HCT116 (cell line): ENCODE measurements at regions not wholly inside any gene's neighbourhood (a gene's known extent, or its start where the extent isn't known, plus 50 kb on each side); places are given as distances from the start of the nearest gene placed in this dataset.
A peak's percentile ranks its signal among the peaks of the same experiment; 100 is the strongest.

ENCODE experiments used
- ATAC-seq: fragments of 200-7000 bp; cut with Tn5 transposase; 2 replicates; pipeline ENCODE4 v1.9.1; 2020; ENCODE audit warnings: mild to moderate bottlenecking, moderate library complexity
- BruUV-seq: library from RNA; stranded (reverse); fragments of 400-500 nt; replicated peaks from 2 replicates; lab custom pipeline; 2021; lab: Mats Ljungman, UMichigan
- CTCF ChIA-PET: fragments of 300-600 bp; sonication (Branson Sonifier 250); formaldehyde crosslinking; loops from one replicate; lab custom pipeline; 2021; ENCODE audit warnings: antibody characterized with exemption; lab: Charles Lee
- POLR2A ChIA-PET: fragments of 300-600, 350-600 bp; sonication (Branson Sonifier 250); formaldehyde crosslinking; loops from one replicate; lab custom pipeline; 2021; ENCODE audit warnings: antibody characterized with exemption; lab: Charles Lee
- RAD21 ChIA-PET, 2 experiments: fragments of 300-600 bp; sonication (Branson Sonifier 250); formaldehyde crosslinking; loops; one replicate each; lab custom pipeline; 2023; ENCODE audit warnings: low total read pairs in 2 of 2; ENCODE audit not compliant: uncharacterized antibody in 2 of 2, unreplicated experiment in 2 of 2, low non-redundant PET in 1 of 2; lab: Charles Lee
- DNase-seq: peaks from one replicate; pipeline ENCODE4 v3.0.0-alpha.2; 2010; ENCODE audit warnings: low read depth, low spot score
- H2AFZ ChIP-seq: fragments of 200-600 bp; shearing (Covaris generic), sonication (generic); 2 replicates; pipeline ENCODE4 v1.6.1; 2017; ENCODE audit warnings: low read depth, mixed run types, mixed read lengths, antibody characterized with exemption, low read length; ENCODE audit not compliant: poor library complexity, severe bottlenecking
- H3K27ac ChIP-seq: 2 replicates; pipeline ENCODE4 v1.5.1; 2012; ENCODE audit warnings: low read depth, low read length
- H3K27me3 ChIP-seq: fragments of 200-600 bp; sonication (generic); 2 replicates; pipeline ENCODE4 v1.6.1; 2016; ENCODE audit warnings: mixed run types, low read length, mixed read lengths; ENCODE audit not compliant: insufficient read depth
- H3K36me3 ChIP-seq, 2 experiments: fragments of 200-500 bp in 1 of 2; fragments of 200-600 bp in 1 of 2; sonication (Bioruptor generic) in 1 of 2; sonication (generic) in 1 of 2; 2 replicates each; pipeline versions ENCODE4 v1.5.1 to v1.6.1; 2014 to 2016; ENCODE audit warnings: low read length in 2 of 2, inconsistent platforms in 1 of 2, mixed read lengths in 1 of 2, mixed run types in 1 of 2; ENCODE audit not compliant: insufficient read depth in 2 of 2, control insufficient read depth in 1 of 2
- H3K4me1 ChIP-seq, 2 experiments: fragments of 200-600 bp in 1 of 2; sonication (generic) in 1 of 2; 2 replicates each; pipeline versions ENCODE4 v1.5.1 to v1.6.1; 2012 to 2017; ENCODE audit warnings: low read length in 2 of 2, inconsistent platforms in 1 of 2, mild to moderate bottlenecking in 1 of 2, mixed read lengths in 1 of 2, mixed run types in 1 of 2, moderate library complexity in 1 of 2; ENCODE audit not compliant: insufficient read depth in 2 of 2, control insufficient read depth in 1 of 2
- H3K4me2 ChIP-seq: fragments of 200-600 bp; sonication (generic); 2 replicates; pipeline ENCODE4 v1.6.1; 2017; ENCODE audit warnings: mixed run types, low read length, mixed read lengths
- H3K4me3 ChIP-seq, 2 experiments: fragments of 200-600 bp in 1 of 2; sonication (generic) in 1 of 2; replicated peaks in 1 of 2; 2 replicates each; pipeline ENCODE4 v1.5.1; 2011 to 2016; ENCODE audit warnings: low read length in 2 of 2, control low read depth in 1 of 2, low read depth in 1 of 2, mild to moderate bottlenecking in 1 of 2, mixed read lengths in 1 of 2, mixed run types in 1 of 2
- H3K79me2 ChIP-seq: fragments of 200-600 bp; sonication (generic); 2 replicates; pipeline ENCODE4 v1.6.1; 2017; ENCODE audit warnings: mild to moderate bottlenecking, mixed run types, low read length, moderate library complexity, mixed read lengths; ENCODE audit not compliant: insufficient read depth
- H3K9ac ChIP-seq: fragments of 200-600 bp; sonication (generic); 2 replicates; pipeline ENCODE4 v1.6.1; 2016; ENCODE audit warnings: low read length, mixed read lengths
- H3K9me2 ChIP-seq: fragments of 200-600 bp; sonication (generic), shearing (Covaris generic); 2 replicates; pipeline ENCODE4 v1.6.1; 2017; ENCODE audit warnings: mixed run types, mild to moderate bottlenecking, moderate library complexity; ENCODE audit not compliant: insufficient read depth
- H3K9me3 ChIP-seq, 2 experiments: fragments of 200-500 bp in 1 of 2; fragments of 200-600 bp in 1 of 2; sonication (Bioruptor generic) in 1 of 2; sonication (generic) in 1 of 2; 2 replicates each; pipeline ENCODE4 v1.6.1; 2014 to 2017; ENCODE audit warnings: low read length in 2 of 2, mixed read lengths in 2 of 2, inconsistent platforms in 1 of 2, low read depth in 1 of 2, mild to moderate bottlenecking in 1 of 2, mixed run types in 1 of 2, moderate library complexity in 1 of 2; ENCODE audit not compliant: control insufficient read depth in 1 of 2, insufficient read depth in 1 of 2
- H4K20me1 ChIP-seq: fragments of 200-600 bp; sonication (generic), shearing (Covaris generic); 2 replicates; pipeline ENCODE4 v1.6.1; 2017; ENCODE audit warnings: mixed run types, mild to moderate bottlenecking, moderate library complexity; ENCODE audit not compliant: insufficient read depth
- CBX3 ChIP-seq: IDR thresholded peaks from 2 replicates; pipeline ENCODE4 v1.6.1; 2012; ENCODE audit warnings: low read depth
- CEBPB ChIP-seq: IDR thresholded peaks from 2 replicates; pipeline ENCODE4 v1.6.1; 2012; ENCODE audit warnings: low read depth
- EGR1 ChIP-seq: IDR thresholded peaks from 2 replicates; pipeline ENCODE4 v1.6.1; 2012; ENCODE audit warnings: low read depth
- ELF1 ChIP-seq: IDR thresholded peaks from 2 replicates; pipeline ENCODE4 v1.6.1; 2012; ENCODE audit warnings: low read depth, borderline replicate concordance
- JUND ChIP-seq: IDR thresholded peaks from 2 replicates; pipeline ENCODE4 v1.6.1; 2012
- POLR2A ChIP-seq: IDR thresholded peaks from 2 replicates; pipeline ENCODE4 v1.7.0; 2011; ENCODE audit warnings: borderline replicate concordance; ENCODE audit not compliant: insufficient read depth, insufficient read length; ENCODE audit errors: extremely low read depth
- POLR2AphosphoS5 ChIP-seq: IDR thresholded peaks from 2 replicates; pipeline ENCODE4 v1.6.1; 2011; ENCODE audit warnings: mild to moderate bottlenecking, low read depth, low read length, moderate library complexity
- SIN3A ChIP-seq: IDR thresholded peaks from 2 replicates; pipeline ENCODE4 v1.6.1; 2012; ENCODE audit warnings: low read depth
- SRF ChIP-seq: IDR thresholded peaks from 2 replicates; pipeline ENCODE4 v1.6.1; 2012; ENCODE audit warnings: low read depth
- ZNF274 ChIP-seq: fragments of 200-500 bp; sonication (Bioruptor generic); IDR thresholded peaks from 2 replicates; pipeline ENCODE4 v1.6.1; 2014; ENCODE audit warnings: mild to moderate bottlenecking, low read depth, low read length, inconsistent platforms
- intact Hi-C: fragments of 100-400 bp; cut with micrococcal nuclease; formaldehyde crosslinking; loops from 2 replicates; pipeline ENCODE4 v1.10.0; 2022
- TF ChIP-seq, protein P1 (sequence below), 3 experiments: fragments of 200-600 bp in 1 of 3; sonication (generic) in 1 of 3; IDR thresholded peaks in 2 of 3; conservative IDR thresholded peaks in 1 of 3; 2 replicates each; pipeline ENCODE4 v1.5.1; 2012 to 2017; ENCODE audit warnings: low read depth in 2 of 3, low read length in 2 of 3, antibody characterized with exemption in 1 of 3, borderline replicate concordance in 1 of 3, control low read depth in 1 of 3, mild to moderate bottlenecking in 1 of 3, mixed read lengths in 1 of 3, mixed run types in 1 of 3, moderate library complexity in 1 of 3; ENCODE audit not compliant: insufficient read depth in 1 of 3
- TF ChIP-seq, protein P2 (sequence below): IDR thresholded peaks from 2 replicates; pipeline ENCODE4 v1.6.1; 2011; ENCODE audit warnings: mild to moderate bottlenecking, low read length, moderate library complexity; ENCODE audit not compliant: insufficient replicate concordance; ENCODE audit errors: extremely low read depth
- TF ChIP-seq, protein P3 (sequence below): IDR thresholded peaks from 2 replicates; pipeline ENCODE4 v1.6.1; 2012
- TF ChIP-seq, protein P4 (sequence below): IDR thresholded peaks from 2 replicates; pipeline ENCODE4 v1.6.1; 2012

DNA sequence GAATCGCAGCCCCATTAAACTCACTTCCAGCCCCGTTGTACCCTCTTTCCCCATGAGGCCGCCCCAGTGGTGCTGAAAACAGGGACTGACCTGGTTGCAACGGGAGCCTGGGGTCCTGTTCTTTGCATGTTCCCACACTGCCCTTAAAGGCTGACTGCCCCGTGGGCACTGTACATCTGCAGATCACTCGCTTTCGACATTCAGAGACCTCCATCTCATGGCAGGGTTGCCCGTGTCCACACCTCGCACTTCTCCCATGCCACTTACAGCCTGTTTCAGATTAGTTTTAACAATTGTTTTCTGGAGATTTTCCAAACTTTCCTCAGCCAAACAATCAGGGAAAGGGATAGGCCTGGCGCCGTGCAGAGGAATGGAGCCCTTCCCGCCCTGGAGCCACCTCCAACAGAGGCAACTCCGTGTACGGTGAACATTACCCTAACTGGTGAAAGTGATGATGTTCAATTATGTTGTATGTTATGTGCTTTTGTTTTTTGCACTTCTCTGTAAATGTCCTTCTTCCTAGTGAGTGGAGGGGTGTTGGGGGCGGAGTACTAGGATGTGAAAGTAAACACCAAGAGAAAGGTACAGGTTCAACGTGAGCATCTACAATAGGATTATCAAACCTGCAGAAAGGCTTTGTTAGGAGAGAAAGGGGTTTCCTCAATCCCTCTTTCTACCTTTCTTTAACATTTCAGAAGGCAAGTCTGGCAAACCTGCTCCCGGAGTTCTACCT is 262.8 kb downstream of the FOXO1 start:
- ChIA-PET CTCF (no interaction called here), POLR2A (no interaction called here)
- H4K20me1 ChIP-seq = no peaks in the 10 kb centered on the region
- no peaks in the 10 kb centered on the region for H3K9me2 ChIP-seq
- no peak overlapping the region for H3K27ac ChIP-seq
- no peaks in the 10 kb centered on the region for H3K9me3 ChIP-seq
- no peak for ATAC-seq
- TF ChIP-seq SRF (no peak), CEBPB (no peak), EGR1 (no peak), ZNF274 (no peak), POLR2AphosphoS5 (no peak), SIN3A (no peak), JUND (no peak), POLR2A (no peak), CBX3 (no peak), ELF1 (no peak)
- TF ChIP-seq, protein P1, sequence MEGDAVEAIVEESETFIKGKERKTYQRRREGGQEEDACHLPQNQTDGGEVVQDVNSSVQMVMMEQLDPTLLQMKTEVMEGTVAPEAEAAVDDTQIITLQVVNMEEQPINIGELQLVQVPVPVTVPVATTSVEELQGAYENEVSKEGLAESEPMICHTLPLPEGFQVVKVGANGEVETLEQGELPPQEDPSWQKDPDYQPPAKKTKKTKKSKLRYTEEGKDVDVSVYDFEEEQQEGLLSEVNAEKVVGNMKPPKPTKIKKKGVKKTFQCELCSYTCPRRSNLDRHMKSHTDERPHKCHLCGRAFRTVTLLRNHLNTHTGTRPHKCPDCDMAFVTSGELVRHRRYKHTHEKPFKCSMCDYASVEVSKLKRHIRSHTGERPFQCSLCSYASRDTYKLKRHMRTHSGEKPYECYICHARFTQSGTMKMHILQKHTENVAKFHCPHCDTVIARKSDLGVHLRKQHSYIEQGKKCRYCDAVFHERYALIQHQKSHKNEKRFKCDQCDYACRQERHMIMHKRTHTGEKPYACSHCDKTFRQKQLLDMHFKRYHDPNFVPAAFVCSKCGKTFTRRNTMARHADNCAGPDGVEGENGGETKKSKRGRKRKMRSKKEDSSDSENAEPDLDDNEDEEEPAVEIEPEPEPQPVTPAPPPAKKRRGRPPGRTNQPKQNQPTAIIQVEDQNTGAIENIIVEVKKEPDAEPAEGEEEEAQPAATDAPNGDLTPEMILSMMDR (IDR thresholded peaks at IDR 0.05 in 2 of 3, conservative IDR thresholded peaks at IDR 0.05 in 1 of 3; ENCODE audit: borderline replicate concordance in 1 of 3, insufficient read depth in 1 of 3, low read depth in 2 of 3, low read length in 2 of 3) = no peak
- TF ChIP-seq, protein P2, sequence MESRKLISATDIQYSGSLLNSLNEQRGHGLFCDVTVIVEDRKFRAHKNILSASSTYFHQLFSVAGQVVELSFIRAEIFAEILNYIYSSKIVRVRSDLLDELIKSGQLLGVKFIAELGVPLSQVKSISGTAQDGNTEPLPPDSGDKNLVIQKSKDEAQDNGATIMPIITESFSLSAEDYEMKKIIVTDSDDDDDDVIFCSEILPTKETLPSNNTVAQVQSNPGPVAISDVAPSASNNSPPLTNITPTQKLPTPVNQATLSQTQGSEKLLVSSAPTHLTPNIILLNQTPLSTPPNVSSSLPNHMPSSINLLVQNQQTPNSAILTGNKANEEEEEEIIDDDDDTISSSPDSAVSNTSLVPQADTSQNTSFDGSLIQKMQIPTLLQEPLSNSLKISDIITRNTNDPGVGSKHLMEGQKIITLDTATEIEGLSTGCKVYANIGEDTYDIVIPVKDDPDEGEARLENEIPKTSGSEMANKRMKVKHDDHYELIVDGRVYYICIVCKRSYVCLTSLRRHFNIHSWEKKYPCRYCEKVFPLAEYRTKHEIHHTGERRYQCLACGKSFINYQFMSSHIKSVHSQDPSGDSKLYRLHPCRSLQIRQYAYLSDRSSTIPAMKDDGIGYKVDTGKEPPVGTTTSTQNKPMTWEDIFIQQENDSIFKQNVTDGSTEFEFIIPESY = no peak
- TF ChIP-seq, protein P3, sequence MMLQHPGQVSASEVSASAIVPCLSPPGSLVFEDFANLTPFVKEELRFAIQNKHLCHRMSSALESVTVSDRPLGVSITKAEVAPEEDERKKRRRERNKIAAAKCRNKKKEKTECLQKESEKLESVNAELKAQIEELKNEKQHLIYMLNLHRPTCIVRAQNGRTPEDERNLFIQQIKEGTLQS = no peak
- TF ChIP-seq, protein P4, sequence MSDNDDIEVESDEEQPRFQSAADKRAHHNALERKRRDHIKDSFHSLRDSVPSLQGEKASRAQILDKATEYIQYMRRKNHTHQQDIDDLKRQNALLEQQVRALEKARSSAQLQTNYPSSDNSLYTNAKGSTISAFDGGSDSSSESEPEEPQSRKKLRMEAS = no peak
- TF ChIP-seq, all 23 proteins: peak for 0
- H3K4me1 ChIP-seq = peaks cover 43 to 66% of the 10 kb centered on the region in 2 experiments
- no peak overlapping the region for H2AFZ ChIP-seq
- H3K27me3 ChIP-seq = no peaks in the 10 kb centered on the region
- H3K79me2 ChIP-seq = no peaks in the 10 kb centered on the region
- RAD21 ChIA-PET = no interaction called here
- intact Hi-C loops = loop anchor here (10.0 kb wide), 1 partner anchor 339 kb away; no protein-coding TSS in a partner anchor
- H3K36me3 ChIP-seq = no peaks in the 10 kb centered on the region
- BruUV-seq = no TSS peak
- H3K4me3 ChIP-seq = no peak overlapping the region
- H3K9ac ChIP-seq = no peak overlapping the region
- H3K4me2 ChIP-seq = peak overlapping the region; percentile 60; the same call in 1 of the 2 replicates
- no peak for DNase-seq
